K562 (cell line): ENCODE measurements at regions not wholly inside any gene's neighbourhood (a gene's known extent, or its start where the extent isn't known, plus 50 kb on each side); places are given as distances from the start of the nearest gene placed in this dataset.
"Not testable (repeated sequence)": the region's sequence is repeated elsewhere in the genome, so short reads cannot be mapped to it uniquely, and the experiment has no call there.

Experiments
- ARID1B ChIP-seq: fragments of 450-650 bp; IDR thresholded peaks from 2 replicates; pipeline ENCODE4 v1.6.1; 2016; ENCODE audit warnings: antibody characterized with exemption, mild to moderate bottlenecking, inconsistent platforms
- CEBPB ChIP-seq: fragments of 450-650 bp; IDR thresholded peaks from 2 replicates; pipeline ENCODE4 v1.6.1; 2016; ENCODE audit warnings: missing genetic modification characterization, missing compliant biosample characterization
- CHAMP1 ChIP-seq: fragments of 450-650 bp; IDR thresholded peaks from 2 replicates; pipeline ENCODE4 v1.6.1; 2016; ENCODE audit warnings: mild to moderate bottlenecking
- CREM ChIP-seq: IDR thresholded peaks from 2 replicates; pipeline ENCODE4 v1.6.1; 2014; ENCODE audit warnings: antibody characterized with exemption, low read depth
- GABPA ChIP-seq: fragments of 200-800 bp; sonication (Bioruptor generic); conservative IDR thresholded peaks from 2 replicates; pipeline ENCODE4 v1.6.1; 2016; ENCODE audit warnings: low read depth, missing genetic modification characterization, missing compliant biosample characterization
- TRIM24 ChIP-seq, 2 experiments: fragments of 450-650 bp; IDR thresholded peaks; 2 replicates each; pipeline ENCODE4 v1.6.1; 2016
- ZBTB40 ChIP-seq, 2 experiments: fragments of 450-650 bp in 1 of 2; sonication (generic) in 1 of 2; formaldehyde crosslinking in 1 of 2; IDR thresholded peaks; 2 replicates each; pipeline versions ENCODE4 v1.7.1 to v1.9.0; 2016 to 2022; ENCODE audit warnings: inconsistent platforms in 1 of 2, mild to moderate bottlenecking in 1 of 2, missing genetic modification reagents in 1 of 2
- ZFX ChIP-seq: sonication (generic); formaldehyde crosslinking; IDR thresholded peaks from 2 replicates; pipeline ENCODE4 v1.8.0; 2022; ENCODE audit warnings: mild to moderate bottlenecking, missing genetic modification reagents, moderate library complexity

DNA sequence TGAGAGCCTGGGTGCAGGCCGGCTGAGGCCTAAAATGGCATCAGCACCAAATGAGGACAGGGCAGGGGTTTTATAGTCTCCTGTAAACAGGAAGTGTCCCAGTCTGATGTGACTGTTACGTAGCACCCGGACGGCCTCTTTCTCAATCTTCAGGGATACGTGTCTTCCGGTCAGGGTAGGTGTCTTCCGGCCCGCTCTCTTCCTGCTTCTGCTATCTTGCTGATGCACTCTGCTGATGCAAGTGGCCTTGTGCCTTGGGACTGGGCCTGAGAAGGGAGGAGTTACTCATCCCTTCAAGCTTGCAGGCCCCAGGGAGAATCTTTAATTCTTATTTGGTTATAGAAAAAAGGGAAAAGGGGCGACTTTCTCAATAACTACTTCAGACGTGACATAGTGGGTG lies 172.1 kb upstream of the STK26 start (continued):
- TF ChIP-seq CHAMP1 (0 out of 2 replicates have a peak, but pooled peaks have one; percentile 36), ARID1B (0 out of 2 replicates have a peak, but pooled peaks have one; percentile 18), GABPA (tag) (peak; percentile 80), ZFX (CRISPR knock-in tag) (peak; percentile 22; the same call in 1 of the 2 replicates), TRIM24 (IDR thresholded peaks at IDR 0.05) (peak in 1 of 2 experiments; percentile 27; a peak in 1 of 4 replicates), CREM (peak; percentile 26; the same call in 1 of the 2 replicates), CEBPB (tag) (0 out of 2 replicates have a peak, but pooled peaks have one; percentile 18), ZBTB40 (IDR thresholded peaks at IDR 0.05) (peak; percentile 76)
- TF ChIP-seq ZBTB40 (CRISPR knock-in tag; IDR thresholded peaks at IDR 0.05), result not testable (repeated sequence)
